Uterus (tissue), 3 donors: ENCODE measurements at regions not wholly inside any gene's neighbourhood (a gene's known extent, or its start where the extent isn't known, plus 50 kb on each side); places are given as distances from the start of the nearest gene placed in this dataset.

ENCODE experiments used
- DNase-seq, 2 donors: peaks; one replicate each; pipeline ENCODE4 v3.0.0-alpha.2; 2019 to 2020
- H3K27ac ChIP-seq, 2 donors: fragments of 200-600 bp; sonication (generic); 1 replicate in 1 of 2; 2 replicates in 1 of 2; pipeline ENCODE4 v1.5.1; 2016 to 2018
- H3K27me3 ChIP-seq, 2 donors: fragments of 200-600 bp; sonication (generic); one replicate each; pipeline ENCODE4 v1.5.1; 2018 to 2019; ENCODE audit warnings: control low read depth in 1 of 2
- H3K36me3 ChIP-seq, 2 donors: fragments of 200-600 bp; sonication (generic); one replicate each; pipeline ENCODE4 v1.5.1; 2019; ENCODE audit warnings: control low read depth in 1 of 2
- H3K4me1 ChIP-seq, 2 donors: fragments of 200-600 bp; sonication (generic); one replicate each; pipeline ENCODE4 v1.5.1; 2018 to 2019; ENCODE audit warnings: control low read depth in 1 of 2
- H3K4me3 ChIP-seq, 2 donors: fragments of 200-600 bp; sonication (generic); 1 replicate in 1 of 2; 2 replicates in 1 of 2; pipeline ENCODE4 v1.5.1; 2018 to 2019; ENCODE audit warnings: mild to moderate bottlenecking in 1 of 2
- H3K9me3 ChIP-seq, 2 donors: fragments of 200-600 bp; sonication (generic); one replicate each; pipeline ENCODE4 v1.5.1; 2019; ENCODE audit warnings: control low read depth in 1 of 2
- CTCF ChIP-seq, 4 experiments: fragments of 200-600 bp in 2 of 4; fragments of 450-650 bp in 2 of 4; sonication (generic) in 2 of 4; IDR thresholded peaks; one replicate each; pipeline ENCODE4 v1.5.1; 2016 to 2019; ENCODE audit warnings: antibody characterized with exemption in 4 of 4, mild to moderate bottlenecking in 2 of 4, moderate library complexity in 1 of 4
- POLR2A ChIP-seq, 2 donors: fragments of 450-650 bp; IDR thresholded peaks; one replicate each; pipeline ENCODE4 v1.6.1; 2016; ENCODE audit warnings: antibody characterized with exemption in 2 of 2, mild to moderate bottlenecking in 1 of 2, moderate library complexity in 1 of 2
- intact Hi-C: fragments of 100-400 bp; cut with DNase I; formaldehyde crosslinking; loops from one replicate; pipeline ENCODE4 v1.15.1; 2023; ENCODE audit warnings: low total_unique reads
- donor health status: DM: yes; HTN: yes; CAD: no.

- no peak overlapping the region for H3K4me3 ChIP-seq
- no peak for TF ChIP-seq POLR2A (IDR thresholded peaks at IDR 0.05)
- TF ChIP-seq CTCF (IDR thresholded peaks at IDR 0.05) = no peak
Measured at GRCh38 chr14:53564870-53565269, 391.8 kb downstream of the BMP4 start.

GRCh38 chr14:53563628-53564027 is 393.0 kb downstream of the BMP4 start:
- Histone ChIP-seq H3K27ac (no peak overlapping the region), H3K27me3 (no peaks in the 10 kb centered on the region), H3K4me3 (no peak overlapping the region), H3K36me3 (no peaks in the 10 kb centered on the region), H3K4me1 (no peaks in the 10 kb centered on the region), H3K9me3 (no peaks in the 10 kb centered on the region)
- intact Hi-C loops = no loop called here
- TF ChIP-seq POLR2A (IDR thresholded peaks at IDR 0.05) (no peak), CTCF (IDR thresholded peaks at IDR 0.05) (no peak)
- no peak for DNase-seq

More at GRCh38 chr14:53564870-53565269, 391.8 kb downstream of the BMP4 start:
- no peaks in the 10 kb centered on the region for H3K27me3 ChIP-seq
- H3K27ac ChIP-seq = no peak overlapping the region
- no peaks in the 10 kb centered on the region for H3K4me1 ChIP-seq
- no peaks in the 10 kb centered on the region for H3K36me3 ChIP-seq
- no peaks in the 10 kb centered on the region for H3K9me3 ChIP-seq
- intact Hi-C loops = no loop called here
- DNase-seq = no peak

GRCh38 chr14:53553221-53553620 is 400.1 kb upstream of the DDHD1 start:
- Histone ChIP-seq H3K9me3 (no peaks in the 10 kb centered on the region), H3K27me3 (no peaks in the 10 kb centered on the region), H3K4me1 (no peaks in the 10 kb centered on the region), H3K4me3 (no peak overlapping the region), H3K27ac (no peak overlapping the region), H3K36me3 (no peaks in the 10 kb centered on the region)
- DNase-seq = no peak
- TF ChIP-seq POLR2A (IDR thresholded peaks at IDR 0.05) (no peak), CTCF (IDR thresholded peaks at IDR 0.05) (no peak)
- intact Hi-C loops = no loop called here

GRCh38 chr14:53551862-53552261 is 398.7 kb upstream of the DDHD1 start:
- intact Hi-C loops = no loop called here
- Histone ChIP-seq H3K4me1 (no peaks in the 10 kb centered on the region), H3K27ac (no peak overlapping the region), H3K36me3 (no peaks in the 10 kb centered on the region), H3K4me3 (no peak overlapping the region), H3K27me3 (no peaks in the 10 kb centered on the region), H3K9me3 (no peaks in the 10 kb centered on the region)
- DNase-seq = no peak
- no peak for TF ChIP-seq CTCF (IDR thresholded peaks at IDR 0.05)

- no peak for TF ChIP-seq POLR2A (IDR thresholded peaks at IDR 0.05)
- no peak for TF ChIP-seq CTCF (IDR thresholded peaks at IDR 0.05)
- H3K9me3 ChIP-seq = no peaks in the 10 kb centered on the region
Measured at GRCh38 chr14:53550776-53551175, 397.7 kb upstream of the DDHD1 start.

More at GRCh38 chr14:53550776-53551175, 397.7 kb upstream of the DDHD1 start:
- DNase-seq = no peak
- no peaks in the 10 kb centered on the region for H3K4me1 ChIP-seq
- H3K27me3 ChIP-seq = no peaks in the 10 kb centered on the region
- no peak overlapping the region for H3K27ac ChIP-seq
- H3K36me3 ChIP-seq = no peaks in the 10 kb centered on the region
- H3K4me3 ChIP-seq = no peak overlapping the region
- intact Hi-C loops = no loop called here
